HG03520 (cell line): ENCODE measurements at regions not wholly inside any gene's neighbourhood (a gene's known extent, or its start where the extent isn't known, plus 50 kb on each side); places are given as distances from the start of the nearest gene placed in this dataset.

Source experiments
- ATAC-seq: cut with Tn5 transposase; IDR thresholded peaks from one replicate; pipeline ENCODE4 v1.9.1; 2021; ENCODE audit warnings: mild to moderate bottlenecking, moderate library complexity; ENCODE audit not compliant: unreplicated experiment

DNA sequence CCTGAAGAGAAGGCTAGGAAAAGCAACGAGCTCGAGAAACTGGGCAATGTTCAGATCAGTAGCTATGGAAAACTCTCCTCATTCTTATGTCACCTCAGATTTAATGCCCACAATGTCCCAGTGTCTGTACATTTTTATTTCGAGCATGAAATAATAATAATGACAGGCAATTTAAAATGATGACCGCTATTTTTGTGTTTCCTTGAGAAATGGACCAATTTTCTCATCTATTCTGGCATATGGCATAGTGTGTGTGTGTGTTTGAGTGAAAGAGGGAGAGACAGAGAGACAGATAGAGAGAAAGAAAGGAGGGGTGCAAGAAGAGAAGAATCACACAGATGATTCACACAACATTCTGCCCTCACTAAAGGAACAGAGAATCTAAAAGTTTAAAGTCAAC is 119.1 kb upstream of the C1orf21 start:
- ATAC-seq, result no peak

DNA sequence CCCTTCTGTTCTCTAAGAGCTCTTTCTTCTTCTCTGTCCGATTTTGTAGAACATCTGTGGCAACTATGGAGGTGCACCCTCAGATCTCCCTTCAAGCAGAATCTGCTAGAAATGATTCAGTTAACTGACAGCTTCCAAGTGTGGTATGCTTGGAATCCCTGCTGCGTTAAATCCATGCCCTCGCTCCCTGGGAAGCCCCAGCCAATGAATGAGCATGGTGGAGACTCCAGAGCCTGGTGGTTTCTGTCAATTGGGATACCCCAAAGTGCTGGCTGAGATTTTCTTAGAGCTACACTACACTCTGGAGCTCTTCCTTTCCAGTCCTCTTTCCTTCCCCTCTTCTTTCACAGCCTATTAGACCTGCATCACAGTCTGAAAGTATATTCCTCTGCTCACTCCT is 116.3 kb upstream of the C1orf21 start:
- ATAC-seq, result no peak

GRCh38 chr1:184272175-184272866 is 114.5 kb upstream of the C1orf21 start:
- no peak for ATAC-seq

- ATAC-seq, result no peak
Measured at GRCh38 chr1:184276416-184276815, 110.4 kb upstream of the C1orf21 start.

- no peak for ATAC-seq
Measured at GRCh38 chr1:184279911-184280458, 106.8 kb upstream of the C1orf21 start.

GRCh38 chr1:184283999-184284398 is 102.8 kb upstream of the C1orf21 start:
- no peak for ATAC-seq

- no peak for ATAC-seq
Measured at GRCh38 chr1:184284900-184285299, 101.9 kb upstream of the C1orf21 start.

DNA sequence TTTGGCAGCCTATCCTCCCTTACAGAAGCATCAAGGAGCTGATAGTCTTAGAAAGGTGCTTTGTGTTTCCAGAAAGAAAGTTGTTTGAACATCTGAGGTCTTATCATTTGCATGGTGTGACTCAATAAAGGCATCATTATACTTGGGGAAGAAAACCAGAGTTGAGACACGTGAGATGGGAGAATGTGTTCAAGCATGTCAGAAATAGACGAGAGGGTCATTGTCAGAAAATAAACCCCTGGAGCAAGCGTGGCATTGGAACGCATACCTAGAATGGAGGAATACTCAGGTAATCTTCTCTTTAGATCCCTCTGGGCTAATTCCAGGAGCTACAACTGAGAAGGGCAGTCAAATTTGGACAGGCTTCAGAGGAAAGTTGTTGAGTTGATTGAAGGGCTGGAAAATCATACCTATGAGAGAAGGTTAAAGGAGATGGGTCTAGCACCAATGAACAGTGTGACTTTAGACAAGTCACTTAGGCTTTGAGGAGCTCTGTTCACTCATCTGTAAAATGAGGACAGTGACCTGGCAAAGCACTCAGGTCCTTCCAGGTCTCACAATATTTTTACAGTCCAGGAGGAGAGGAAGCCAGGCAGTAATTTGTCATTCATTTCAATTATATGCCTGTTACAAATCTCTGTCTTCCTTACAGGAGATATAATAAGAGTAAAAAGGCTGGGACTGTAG is 101.3 kb upstream of the C1orf21 start:
- no peak for ATAC-seq

DNA sequence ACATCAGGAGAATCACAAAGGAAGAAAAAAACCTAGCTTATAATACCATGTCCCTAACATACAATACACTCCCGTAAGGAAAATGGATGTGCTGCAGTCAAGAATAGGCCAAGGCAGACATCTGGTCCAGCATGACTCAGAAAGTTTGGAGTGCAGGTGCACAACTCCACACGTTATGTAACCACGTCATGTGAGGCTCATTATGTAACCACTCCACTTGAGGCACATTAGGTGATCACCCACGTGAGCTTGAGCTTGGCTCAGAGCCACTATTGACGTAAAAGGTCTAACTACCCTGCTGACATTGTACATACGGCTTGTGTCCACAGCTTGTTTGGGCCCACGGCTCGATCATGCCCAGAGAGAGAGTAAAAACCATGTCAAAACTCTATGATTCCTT is 99.8 kb upstream of the C1orf21 start:
- ATAC-seq, result no peak

DNA sequence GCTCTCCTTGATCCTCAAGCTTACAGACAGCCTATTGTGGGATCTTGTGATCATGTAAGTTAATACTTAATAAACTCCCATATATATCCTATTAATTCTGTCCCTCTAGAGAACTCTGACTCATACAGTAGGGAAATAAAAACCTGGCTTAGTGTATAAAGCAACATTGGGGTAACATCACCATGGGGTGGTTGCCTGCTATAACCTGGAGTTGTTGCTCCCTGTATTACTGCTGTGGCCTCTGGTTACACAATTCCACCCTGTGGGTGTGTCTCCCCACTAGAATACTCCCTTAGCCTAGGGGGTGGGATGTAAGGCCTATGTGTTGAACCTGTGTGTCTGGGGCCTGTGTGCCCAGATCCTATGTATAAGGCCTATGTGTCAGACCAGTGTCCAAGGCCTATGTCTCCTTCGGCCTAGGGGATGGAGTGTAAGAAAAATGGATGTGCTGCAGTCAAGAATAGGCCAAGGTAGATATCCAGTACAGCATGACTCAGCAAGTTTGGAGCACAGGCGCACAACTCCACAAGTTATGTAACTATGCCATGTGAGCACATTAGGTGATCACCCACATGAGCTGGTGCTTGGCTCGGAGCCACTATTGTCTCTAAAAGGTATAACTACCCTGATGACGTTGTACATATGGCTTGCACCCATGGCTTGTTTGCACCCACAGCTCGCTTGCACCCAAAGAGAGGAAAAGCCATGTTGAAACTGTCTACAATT is 96.8 kb upstream of the C1orf21 start:
- no peak for ATAC-seq

- ATAC-seq, result no peak
Measured at GRCh38 chr1:184291701-184292100, 95.1 kb upstream of the C1orf21 start.

GRCh38 chr1:184292101-184292500 is 94.7 kb upstream of the C1orf21 start:
- no peak for ATAC-seq

DNA sequence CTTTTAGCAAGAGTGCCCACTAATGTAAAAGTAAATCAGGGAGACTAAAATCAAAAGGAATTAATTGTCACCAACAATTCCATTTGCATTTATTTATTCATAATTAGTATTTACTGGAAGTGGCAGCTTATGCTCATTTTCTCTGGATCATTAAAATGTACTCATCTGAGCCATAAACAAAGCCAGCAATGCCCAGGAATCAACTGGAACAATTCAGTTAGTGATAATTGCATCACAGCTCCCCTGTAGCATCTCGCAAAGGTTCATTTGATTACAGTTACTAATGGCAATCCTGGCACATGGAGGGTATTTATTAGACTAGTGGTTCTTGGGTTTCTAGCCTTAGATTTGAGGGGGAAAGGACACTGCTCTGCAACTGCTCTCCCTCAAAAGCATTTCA is 92.7 kb upstream of the C1orf21 start:
- ATAC-seq, result no peak

DNA sequence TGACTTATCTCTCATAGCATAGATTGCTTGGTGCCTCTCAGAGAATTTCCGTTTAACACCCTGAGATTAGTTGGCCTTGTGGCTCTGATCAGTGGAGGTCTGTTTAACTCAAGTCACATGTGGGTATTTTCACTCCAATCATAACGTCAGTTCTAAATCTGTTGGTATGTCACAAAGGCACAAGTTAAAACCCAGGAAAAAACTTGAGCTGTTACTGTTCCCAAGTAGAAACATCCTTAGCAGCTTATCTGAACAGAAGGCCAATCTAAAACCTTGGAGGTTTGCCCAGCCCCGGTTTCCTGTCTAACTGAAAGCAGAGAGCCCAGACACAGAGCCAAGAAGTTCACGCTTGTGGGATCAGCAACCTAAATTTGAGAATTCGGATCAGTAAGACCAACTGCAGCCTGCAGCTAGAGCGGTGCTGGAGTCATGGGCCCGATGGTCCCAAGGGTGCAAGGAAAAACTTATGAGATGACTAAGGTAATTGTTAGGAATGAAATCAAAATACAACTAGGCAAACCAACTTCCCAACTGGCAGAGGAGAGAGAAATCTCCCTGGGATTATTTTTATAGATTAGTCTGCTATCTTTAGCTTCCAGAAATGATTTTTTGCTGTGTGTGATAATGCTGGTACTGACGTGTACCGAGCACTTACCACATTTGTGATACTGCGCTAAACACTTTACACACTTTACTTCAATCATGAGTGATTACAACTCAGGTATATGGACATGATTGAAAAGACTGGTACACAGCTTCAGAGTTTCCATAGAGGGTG is 90.2 kb upstream of the C1orf21 start:
- ATAC-seq, result no peak

- no peak for ATAC-seq
Measured at GRCh38 chr1:184297244-184297750, 89.5 kb upstream of the C1orf21 start.

DNA sequence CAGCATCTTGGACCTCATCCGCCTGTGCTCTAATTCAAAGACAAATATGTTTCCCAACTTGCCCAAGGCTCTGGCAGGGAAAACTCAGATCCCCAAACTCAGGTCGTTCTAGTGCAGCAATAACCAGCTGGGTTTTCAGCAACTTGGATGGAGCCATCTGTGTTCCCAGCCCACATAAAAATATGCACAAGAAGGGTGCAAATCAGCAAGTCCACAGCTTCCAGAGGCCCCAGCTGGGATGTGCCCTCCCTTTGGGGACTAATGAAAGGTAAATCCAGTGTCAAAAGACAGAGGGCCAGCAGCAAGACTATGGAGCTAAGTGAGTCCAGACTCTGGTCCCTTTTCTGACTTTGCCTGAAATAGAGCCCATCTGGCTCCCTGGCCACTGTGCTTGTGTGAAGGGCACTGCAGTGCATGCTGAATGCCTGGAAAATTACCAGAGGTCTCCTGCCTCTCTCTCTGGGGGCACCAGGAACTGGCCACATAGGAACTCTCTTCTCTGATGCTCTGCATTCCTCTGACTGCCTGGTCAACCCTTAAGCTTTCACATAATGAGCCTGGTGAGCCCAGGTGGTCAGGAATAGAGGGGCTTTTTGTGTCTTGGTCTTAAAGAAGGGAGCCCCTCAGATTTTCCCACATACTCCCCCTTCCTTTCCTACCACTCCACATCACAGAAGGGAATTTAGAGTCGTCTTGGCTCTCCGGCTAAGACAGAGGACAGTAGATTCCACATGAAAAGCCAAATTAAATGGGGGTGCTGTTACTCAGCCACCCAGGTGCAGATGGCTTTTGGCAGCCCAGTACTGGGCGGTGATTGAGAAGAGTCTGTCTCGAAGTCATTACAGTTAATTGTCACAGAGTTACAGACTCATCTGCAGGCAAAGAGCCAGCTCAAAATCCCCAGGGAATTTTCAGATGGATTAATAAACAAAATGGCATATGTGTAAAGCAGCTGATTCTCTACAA is 88.1 kb upstream of the C1orf21 start:
- ATAC-seq, result no peak

GRCh38 chr1:184299406-184299790 is 87.4 kb upstream of the C1orf21 start:
- no peak for ATAC-seq

DNA sequence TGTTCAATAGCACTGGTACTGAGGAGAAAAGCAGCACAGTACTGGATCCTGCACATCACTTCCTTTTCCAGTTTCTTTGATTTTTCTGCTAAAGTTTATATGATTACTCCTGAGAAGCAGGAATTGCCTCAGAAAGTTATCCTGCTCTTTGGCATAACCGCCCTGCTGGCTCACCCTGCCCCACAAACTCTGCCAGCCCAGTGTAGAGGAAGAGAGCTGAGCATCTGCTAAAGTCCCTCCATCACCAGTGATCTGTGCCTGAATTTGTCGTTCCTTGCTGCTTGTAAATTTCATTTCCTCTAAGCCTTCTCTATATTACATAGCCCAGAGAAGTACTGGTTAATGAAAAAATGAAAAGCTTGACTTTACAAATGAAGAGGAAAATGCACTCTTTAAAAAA is 87.0 kb upstream of the C1orf21 start:
- no peak for ATAC-seq

GRCh38 chr1:184300446-184300845 is 86.4 kb upstream of the C1orf21 start:
- no peak for ATAC-seq

DNA sequence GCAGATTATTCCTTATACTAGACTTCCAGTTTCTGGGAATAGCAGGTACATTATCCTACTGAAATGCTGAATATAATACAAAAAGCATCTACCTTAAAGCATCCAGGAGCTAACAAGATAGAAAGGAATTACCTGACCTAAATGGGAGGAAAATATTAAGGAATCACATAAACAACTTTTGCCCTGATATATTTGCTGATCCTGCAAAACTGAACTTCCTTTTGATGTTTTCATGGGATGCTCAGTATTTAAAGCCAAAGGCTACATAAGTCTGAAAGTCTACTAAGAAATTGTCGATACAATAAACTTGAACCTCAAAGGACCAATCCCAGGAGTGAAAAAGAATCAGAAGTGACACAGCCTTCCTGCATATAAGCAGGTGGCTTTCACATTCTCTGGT is 85.6 kb upstream of the C1orf21 start:
- ATAC-seq, result no peak
